ENCODE measurements at regions not wholly inside any gene's neighbourhood (a gene's known extent, or its start where the extent isn't known, plus 50 kb on each side); places are given as distances from the start of the nearest gene placed in this dataset.

- CTCF ChIA-PET: no interaction called here
Measured at GRCh38 chr2:145511946-145512345, 992.0 kb upstream of the ZEB2 start.

GRCh38 chr2:145503511-145503910, 983.6 kb upstream of the ZEB2 start:
- H3K27ac ChIP-seq (ENCODE audit: extremely low read depth, low read depth, low read length): no peak overlapping the region
- H3K36me3 ChIP-seq (ENCODE audit: control insufficient read depth in 2 of 2, insufficient read depth in 1 of 2, low read length in 2 of 2): no peaks in the 10 kb centered on the region
- H3K4me1 ChIP-seq (ENCODE audit: control insufficient read depth, insufficient read depth, low read length): no peaks in the 10 kb centered on the region
- TF ChIP-seq ZNF654 (tag by site-specific recombination; IDR thresholded peaks at IDR 0.05; ENCODE audit: low read depth) (no peak), ZNF398 (tag by site-specific recombination; IDR thresholded peaks at IDR 0.05) (no peak), ZNF132 (tag by site-specific recombination; IDR thresholded peaks at IDR 0.05; ENCODE audit: borderline replicate concordance) (no peak), ZNF202 (tag by site-specific recombination; IDR thresholded peaks at IDR 0.05; ENCODE audit: borderline replicate concordance) (no peak), SP7 (tag by site-specific recombination; IDR thresholded peaks at IDR 0.05) (no peak), AEBP2 (tag by site-specific recombination; IDR thresholded peaks at IDR 0.05; ENCODE audit: borderline replicate concordance) (no peak), SCRT1 (tag by site-specific recombination; IDR thresholded peaks at IDR 0.05; ENCODE audit: borderline replicate concordance) (no peak), ZNF558 (tag by site-specific recombination; IDR thresholded peaks at IDR 0.05) (no peak), ZNF707 (tag by site-specific recombination; IDR thresholded peaks at IDR 0.05) (no peak), HOXA7 (CRISPR knock-in tag; IDR thresholded peaks at IDR 0.05; ENCODE audit: borderline replicate concordance) (no peak), ZNF549 (tag by site-specific recombination; IDR thresholded peaks at IDR 0.05) (no peak), ZNF792 (tag by site-specific recombination; IDR thresholded peaks at IDR 0.05) (no peak), ZNF280D (tag by site-specific recombination; IDR thresholded peaks at IDR 0.05) (no peak), SP2 (tag by site-specific recombination; IDR thresholded peaks at IDR 0.05) (no peak)
- no peaks in the 10 kb centered on the region for H3K9me3 ChIP-seq (ENCODE audit: control insufficient read depth, insufficient read depth, low read depth, low read length)
- CTCF ChIA-PET: no interaction called here
- POLR2A ChIA-PET: no interaction called here
- no peak overlapping the region for H3K4me3 ChIP-seq (ENCODE audit: low read depth, low read length)

More at GRCh38 chr2:145511946-145512345, 992.0 kb upstream of the ZEB2 start:
- H3K27ac ChIP-seq (ENCODE audit: extremely low read depth, low read depth, low read length): no peak overlapping the region
- TF ChIP-seq FEZF1 (tag by site-specific recombination; IDR thresholded peaks at IDR 0.05) (no peak), ZSCAN18 (tag by site-specific recombination; IDR thresholded peaks at IDR 0.05) (no peak), HIC1 (tag by site-specific recombination; IDR thresholded peaks at IDR 0.05) (no peak), ZNF621 (tag by site-specific recombination; IDR thresholded peaks at IDR 0.05) (no peak), ZSCAN30 (tag by site-specific recombination; IDR thresholded peaks at IDR 0.05) (no peak), ZNF585B (tag by site-specific recombination; IDR thresholded peaks at IDR 0.05) (no peak), ZNF239 (tag by site-specific recombination; IDR thresholded peaks at IDR 0.05) (no peak), ZNF121 (tag by site-specific recombination; IDR thresholded peaks at IDR 0.05) (no peak), ZNF555 (tag by site-specific recombination; conservative IDR thresholded peaks at IDR 0.05) (no peak), KLF7 (tag by site-specific recombination; IDR thresholded peaks at IDR 0.05; ENCODE audit: borderline replicate concordance) (no peak), ZNF138 (tag by site-specific recombination; IDR thresholded peaks at IDR 0.05; ENCODE audit: borderline replicate concordance) (no peak), YY2 (tag by site-specific recombination; IDR thresholded peaks at IDR 0.05) (no peak), IKZF3 (tag by site-specific recombination; IDR thresholded peaks at IDR 0.05) (no peak), ZNF707 (tag by site-specific recombination; IDR thresholded peaks at IDR 0.05) (no peak)
- H3K4me1 ChIP-seq (ENCODE audit: control insufficient read depth, insufficient read depth, low read length): no peaks in the 10 kb centered on the region
- H3K9me3 ChIP-seq (ENCODE audit: control insufficient read depth, insufficient read depth, low read depth, low read length): no peaks in the 10 kb centered on the region
- H3K4me3 ChIP-seq (ENCODE audit: low read depth, low read length): no peak overlapping the region
- POLR2A ChIA-PET: no interaction called here
- no peaks in the 10 kb centered on the region for H3K36me3 ChIP-seq (ENCODE audit: control insufficient read depth in 2 of 2, insufficient read depth in 1 of 2, low read length in 2 of 2)

Data from HEK293 (cell line).